Naive thymus-derived CD4-positive, alpha-beta T cell (primary cell): ENCODE measurements at regions not wholly inside any gene's neighbourhood (a gene's known extent, or its start where the extent isn't known, plus 50 kb on each side); places are given as distances from the start of the nearest gene placed in this dataset.

ENCODE experiments used
- ATAC-seq: fragments of 150-1000 bp; cut with Tn5 transposase; 2 replicates; pipeline ENCODE4 v1.10.0; 2021; ENCODE audit warnings: mild to moderate bottlenecking, moderate library complexity
- CTCF ChIA-PET: fragments of 350-600 bp; sonication (Branson Sonifier 250); formaldehyde crosslinking; loops from one replicate; lab custom pipeline; 2021; ENCODE audit warnings: antibody characterized with exemption; lab: Charles Lee
- POLR2A ChIA-PET: fragments of 350-600 bp; sonication (Branson Sonifier 250); formaldehyde crosslinking; loops from one replicate; lab custom pipeline; 2021; ENCODE audit warnings: antibody characterized with exemption, inconsistent platforms; lab: Charles Lee
- DNase-seq, 9 donors: peaks; one replicate each; pipeline versions ENCODE4 v3.0.0 to v3.0.0-alpha.2; 2020 to 2022; ENCODE audit warnings: mixed read lengths in 1 of 9
- H3K27ac ChIP-seq: one replicate; pipeline ENCODE4 v1.7.0; 2013; ENCODE audit warnings: mild to moderate bottlenecking, low read depth, low read length, moderate library complexity
- H3K27me3 ChIP-seq, 2 donors: one replicate each; pipeline ENCODE4 v1.7.0; 2013; ENCODE audit warnings: low read length in 2 of 2, mild to moderate bottlenecking in 2 of 2, moderate library complexity in 2 of 2; ENCODE audit not compliant: control insufficient read depth in 2 of 2, insufficient read depth in 2 of 2
- H3K36me3 ChIP-seq, 3 experiments: 1 replicate in 2 of 3; 2 replicates in 1 of 3; pipeline ENCODE4 v1.7.0; 2013; ENCODE audit warnings: low read length in 3 of 3, mild to moderate bottlenecking in 3 of 3, moderate library complexity in 1 of 3; ENCODE audit not compliant: insufficient read depth in 3 of 3, control insufficient read depth in 2 of 3
- H3K4me1 ChIP-seq, 2 donors: one replicate each; pipeline ENCODE4 v1.7.0; 2013; ENCODE audit warnings: low read length in 2 of 2, mild to moderate bottlenecking in 2 of 2, moderate library complexity in 1 of 2; ENCODE audit not compliant: control insufficient read depth in 2 of 2, insufficient read depth in 2 of 2
- H3K4me3 ChIP-seq: 2 replicates; pipeline ENCODE4 v1.7.0; 2013; ENCODE audit warnings: mild to moderate bottlenecking, low read length
- H3K9me3 ChIP-seq, 3 experiments: 1 replicate in 2 of 3; 2 replicates in 1 of 3; pipeline ENCODE4 v1.7.0; 2013; ENCODE audit warnings: low read length in 3 of 3; ENCODE audit not compliant: control insufficient read depth in 2 of 3
- H3K27ac Mint-ChIP-seq, 9 donors: one replicate each; pipeline ENCODE4 v1.8.0; 2020 to 2022; ENCODE audit warnings: mixed read lengths in 9 of 9, mild to moderate bottlenecking in 8 of 9, moderate library complexity in 5 of 9, inconsistent platforms in 2 of 9
- H3K27me3 Mint-ChIP-seq, 5 donors: one replicate each; pipeline ENCODE4 v1.8.0; 2021 to 2022; ENCODE audit warnings: mixed read lengths in 5 of 5, mild to moderate bottlenecking in 1 of 5
- H3K36me3 Mint-ChIP-seq, 5 donors: one replicate each; pipeline ENCODE4 v1.8.0; 2020 to 2022; ENCODE audit warnings: mixed read lengths in 5 of 5, mild to moderate bottlenecking in 3 of 5, inconsistent platforms in 1 of 5
- H3K4me1 Mint-ChIP-seq, 7 donors: one replicate each; pipeline ENCODE4 v1.8.0; 2020 to 2022; ENCODE audit warnings: mixed read lengths in 7 of 7, mild to moderate bottlenecking in 3 of 7, inconsistent platforms in 1 of 7
- H3K4me3 Mint-ChIP-seq, 10 donors: one replicate each; pipeline ENCODE4 v1.8.0; 2020 to 2022; ENCODE audit warnings: mild to moderate bottlenecking in 10 of 10, mixed read lengths in 10 of 10, moderate library complexity in 6 of 10, inconsistent platforms in 2 of 10
- H3K9me3 Mint-ChIP-seq, 11 donors: one replicate each; pipeline ENCODE4 v1.8.0; 2020 to 2022; ENCODE audit warnings: mixed read lengths in 11 of 11, mild to moderate bottlenecking in 4 of 11, inconsistent platforms in 1 of 11, moderate library complexity in 1 of 11
- intact Hi-C, 2 donors: fragments of 100-400 bp; cut with micrococcal nuclease; formaldehyde crosslinking; loops; one replicate each; pipeline ENCODE4 v1.15.1; 2023

GRCh38 chr6:26230351-26230750 lies 134.6 kb upstream of the BTN3A2 start:
- Mint-ChIP-seq H3K36me3 (peaks cover 0 to 9% (median 6%) of the 10 kb centered on the region in 5 donors), H3K9me3 (peaks cover 0 to 14% (median 1%) of the 10 kb centered on the region in 11 donors), H3K4me3 (no peak overlapping the region), H3K27me3 (peaks cover 0 to 15% (median 0%) of the 10 kb centered on the region in 5 donors), H3K27ac (peak overlapping the region in 2 of 9 donors; percentile 4 to 39), H3K4me1 (peaks cover 23 to 60% (median 46%) of the 10 kb centered on the region in 7 donors)
- Histone ChIP-seq H3K4me1 (peaks cover 0 to 12% of the 10 kb centered on the region in 2 donors), H3K9me3 (peaks cover 0 to 5% (median 0%) of the 10 kb centered on the region in 3 experiments), H3K4me3 (no peak overlapping the region), H3K27me3 (no peaks in the 10 kb centered on the region), H3K36me3 (no peaks in the 10 kb centered on the region), H3K27ac (no peak overlapping the region)
- CTCF ChIA-PET: interaction anchor here (0.8 kb wide), 1 partner anchor 9 kb away, joined by 3 read pairs; a partner anchor contains a TSS
- DNase-seq (no peak), ATAC-seq (no peak)
- intact Hi-C loops: no loop called here
- POLR2A ChIA-PET: interaction anchor here (0.5 to 9.7 kb wide), 11 partner anchors 20 to 121 kb away, joined by 3 to 2165 read pairs (median 4); a partner anchor contains a TSS

- Histone ChIP-seq H3K27me3 (no peaks in the 10 kb centered on the region), H3K36me3 (no peaks in the 10 kb centered on the region), H3K27ac (no peak overlapping the region), H3K4me1 (peaks cover 0 to 15% of the 10 kb centered on the region in 2 donors), H3K4me3 (no peak overlapping the region), H3K9me3 (no peaks in the 10 kb centered on the region)
- Mint-ChIP-seq H3K36me3 (peaks cover 0 to 9% (median 6%) of the 10 kb centered on the region in 5 donors), H3K9me3 (peaks cover 0 to 14% (median 1%) of the 10 kb centered on the region in 11 donors), H3K4me1 (peaks cover 26 to 63% (median 53%) of the 10 kb centered on the region in 7 donors), H3K4me3 (peak overlapping the region in 1 of 10 donors; percentile 17), H3K27me3 (peaks cover 0 to 15% (median 0%) of the 10 kb centered on the region in 5 donors), H3K27ac (peak overlapping the region in 1 of 9 donors; percentile 79)
- ChIA-PET CTCF (no interaction called here), POLR2A (interaction anchor here (0.9 to 9.7 kb wide), 4 partner anchors 20 to 48 kb away, joined by 3 to 2165 read pairs (median 6); a partner anchor contains a TSS)
- DNase-seq: no peak
- no peak for ATAC-seq
- intact Hi-C loops: no loop called here
These were observed 133.9 kb upstream of the BTN3A2 start for GRCh38 chr6:26231006-26231587.

GRCh38 chr6:26232306-26232939 lies 132.6 kb upstream of the BTN3A2 start:
- Histone ChIP-seq H3K36me3 (no peaks in the 10 kb centered on the region), H3K9me3 (no peaks in the 10 kb centered on the region), H3K4me1 (peaks cover 0 to 18% of the 10 kb centered on the region in 2 donors), H3K27ac (peak overlapping the region; percentile 87), H3K4me3 (peak overlapping the region; percentile 93), H3K27me3 (no peaks in the 10 kb centered on the region)
- Mint-ChIP-seq H3K27ac (peak overlapping the region; percentile 93 to 100 (median 98)), H3K27me3 (peaks cover 0 to 15% (median 0%) of the 10 kb centered on the region in 5 donors), H3K4me1 (peaks cover 23 to 54% (median 44%) of the 10 kb centered on the region in 7 donors), H3K9me3 (peaks cover 0 to 10% (median 0%) of the 10 kb centered on the region in 11 donors), H3K4me3 (peak overlapping the region; percentile 87 to 99 (median 94)), H3K36me3 (peaks cover 0 to 5% (median 0%) of the 10 kb centered on the region in 5 donors)
- DNase-seq (no peak), ATAC-seq (no peak)
- ChIA-PET CTCF (no interaction called here), POLR2A (interaction anchor here (0.6 to 9.7 kb wide), 23 partner anchors 11 to 1658 kb away, joined by 3 to 2165 read pairs (median 39); partner anchors contain the start of gene HFE)
- intact Hi-C loops: no loop called here

- ATAC-seq (peak; percentile 36), DNase-seq (peak in 7 of 9 donors; percentile 47 to 73 (median 58))
- Mint-ChIP-seq H3K27ac (peak overlapping the region; percentile 93 to 100 (median 98)), H3K36me3 (peaks cover 0 to 5% (median 0%) of the 10 kb centered on the region in 5 donors), H3K9me3 (peaks cover 0 to 10% (median 0%) of the 10 kb centered on the region in 11 donors), H3K27me3 (peaks cover 0 to 15% (median 0%) of the 10 kb centered on the region in 5 donors), H3K4me3 (peak overlapping the region; percentile 87 to 99 (median 94)), H3K4me1 (peaks cover 23 to 57% (median 44%) of the 10 kb centered on the region in 7 donors)
- Histone ChIP-seq H3K27me3 (no peaks in the 10 kb centered on the region), H3K9me3 (no peaks in the 10 kb centered on the region), H3K27ac (peak overlapping the region; percentile 87), H3K4me3 (peak overlapping the region; percentile 93), H3K36me3 (no peaks in the 10 kb centered on the region), H3K4me1 (peaks cover 0 to 18% of the 10 kb centered on the region in 2 donors)
- intact Hi-C loops: loop anchor here in 1 of 2 donors (1.0 kb wide), 2 partner anchors 9 to 17 kb away; a partner anchor contains a TSS
- POLR2A ChIA-PET: interaction anchor here (0.9 to 9.7 kb wide), 41 partner anchors 10 to 1657 kb away, joined by 3 to 2165 read pairs (median 13); partner anchors contain the start of gene HFE
- CTCF ChIA-PET: interaction anchor here (0.6 to 3.4 kb wide), 11 partner anchors 16 to 59 kb away, joined by 3 to 12 read pairs (median 4); a partner anchor contains a TSS
These were observed 131.9 kb upstream of the BTN3A2 start for GRCh38 chr6:26232940-26233648.

- CTCF ChIA-PET: interaction anchor here (0.6 to 3.4 kb wide), 15 partner anchors 15 to 207 kb away, joined by 3 to 12 read pairs (median 4); a partner anchor contains a TSS
These were observed 131.2 kb upstream of the BTN3A2 start for GRCh38 chr6:26233649-26234420.

More at GRCh38 chr6:26233649-26234420, 131.2 kb upstream of the BTN3A2 start:
- H3K9me3 Mint-ChIP-seq: peaks cover 0 to 10% (median 4%) of the 10 kb centered on the region in 11 donors
- H3K4me1 ChIP-seq: peaks cover 0 to 18% of the 10 kb centered on the region in 2 donors
- H3K27ac Mint-ChIP-seq: peak overlapping the region; percentile 93 to 100 (median 98)
- peak overlapping the region; percentile 87 to 99 (median 94) for H3K4me3 Mint-ChIP-seq
- peak overlapping the region; percentile 87 for H3K27ac ChIP-seq
- H3K36me3 ChIP-seq: no peaks in the 10 kb centered on the region
- peaks cover 0 to 15% (median 0%) of the 10 kb centered on the region in 5 donors for H3K27me3 Mint-ChIP-seq
- H3K4me1 Mint-ChIP-seq: peaks cover 21 to 55% (median 43%) of the 10 kb centered on the region in 7 donors
- POLR2A ChIA-PET: interaction anchor here (0.5 to 9.7 kb wide), 65 partner anchors 9 to 1660 kb away, joined by 3 to 2165 read pairs (median 7); partner anchors contain the start of gene HFE
- peak overlapping the region; percentile 93 for H3K4me3 ChIP-seq
- peaks cover 0 to 5% (median 0%) of the 10 kb centered on the region in 5 donors for H3K36me3 Mint-ChIP-seq
- DNase-seq (peak in 8 of 9 donors; percentile 60 to 86 (median 78)), ATAC-seq (peak; percentile 64)
- intact Hi-C loops: loop anchor here (1.0 kb wide), 10 partner anchors 10 to 110 kb away; a partner anchor contains a TSS
- no peaks in the 10 kb centered on the region for H3K9me3 ChIP-seq
- H3K27me3 ChIP-seq: no peaks in the 10 kb centered on the region
